ENCODE measurements at regions not wholly inside any gene's neighbourhood (a gene's known extent, or its start where the extent isn't known, plus 50 kb on each side); places are given as distances from the start of the nearest gene placed in this dataset.

- TF ChIP-seq CTCF (conservative IDR thresholded peaks at IDR 0.05), result no peak
- no peak for TF ChIP-seq ZFX (IDR thresholded peaks at IDR 0.05)
Observed at GRCh38 chr4:178937130-178937529, 1494.9 kb upstream of the AGA start.

Measured in C4-2B (cell line).